ENCODE measurements at regions not wholly inside any gene's neighbourhood (a gene's known extent, or its start where the extent isn't known, plus 50 kb on each side); places are given as distances from the start of the nearest gene placed in this dataset.
"Not testable (repeated sequence)": the region's sequence is repeated elsewhere in the genome, so short reads cannot be mapped to it uniquely, and the experiment has no call there.

- no peak for FAIRE-seq
- TF ChIP-seq, protein P1, sequence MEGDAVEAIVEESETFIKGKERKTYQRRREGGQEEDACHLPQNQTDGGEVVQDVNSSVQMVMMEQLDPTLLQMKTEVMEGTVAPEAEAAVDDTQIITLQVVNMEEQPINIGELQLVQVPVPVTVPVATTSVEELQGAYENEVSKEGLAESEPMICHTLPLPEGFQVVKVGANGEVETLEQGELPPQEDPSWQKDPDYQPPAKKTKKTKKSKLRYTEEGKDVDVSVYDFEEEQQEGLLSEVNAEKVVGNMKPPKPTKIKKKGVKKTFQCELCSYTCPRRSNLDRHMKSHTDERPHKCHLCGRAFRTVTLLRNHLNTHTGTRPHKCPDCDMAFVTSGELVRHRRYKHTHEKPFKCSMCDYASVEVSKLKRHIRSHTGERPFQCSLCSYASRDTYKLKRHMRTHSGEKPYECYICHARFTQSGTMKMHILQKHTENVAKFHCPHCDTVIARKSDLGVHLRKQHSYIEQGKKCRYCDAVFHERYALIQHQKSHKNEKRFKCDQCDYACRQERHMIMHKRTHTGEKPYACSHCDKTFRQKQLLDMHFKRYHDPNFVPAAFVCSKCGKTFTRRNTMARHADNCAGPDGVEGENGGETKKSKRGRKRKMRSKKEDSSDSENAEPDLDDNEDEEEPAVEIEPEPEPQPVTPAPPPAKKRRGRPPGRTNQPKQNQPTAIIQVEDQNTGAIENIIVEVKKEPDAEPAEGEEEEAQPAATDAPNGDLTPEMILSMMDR (IDR thresholded peaks at IDR 0.05; ENCODE audit: insufficient read depth, missing control alignments): no peak
- no peak for DNase-seq (ENCODE audit: insufficient read length, low spot score)
Observed at GRCh38 chr6:126672649-126673048, 332.7 kb downstream of the CENPW start.

GRCh38 chr6:126673749-126674148 lies 333.8 kb downstream of the CENPW start:
- FAIRE-seq; DNase-seq (ENCODE audit: insufficient read length, low spot score): not testable (repeated sequence)

DNA sequence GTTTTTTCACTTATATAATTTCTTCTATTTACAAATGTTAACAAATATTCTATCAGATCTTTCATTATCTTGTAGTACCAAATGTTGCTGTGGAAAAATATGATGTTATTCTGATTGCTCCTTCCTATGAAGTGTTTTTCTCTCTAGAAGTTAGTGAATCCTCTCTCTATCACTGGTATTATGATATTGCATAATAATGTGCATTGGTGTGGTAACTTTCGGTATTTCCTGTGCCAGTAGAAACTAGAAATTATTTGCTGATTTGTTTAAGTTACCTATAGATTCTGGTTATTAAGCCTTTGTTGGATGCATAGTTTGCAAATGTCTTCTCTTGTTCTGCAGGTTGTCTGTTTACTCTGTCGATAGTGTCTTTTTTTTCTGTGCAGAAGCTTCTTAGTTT lies 342.5 kb downstream of the CENPW start:
- FAIRE-seq (no peak), DNase-seq (ENCODE audit: insufficient read length, low spot score) (no peak)
- TF ChIP-seq, protein P1 (IDR thresholded peaks at IDR 0.05; ENCODE audit: insufficient read depth, missing control alignments): no peak

DNA sequence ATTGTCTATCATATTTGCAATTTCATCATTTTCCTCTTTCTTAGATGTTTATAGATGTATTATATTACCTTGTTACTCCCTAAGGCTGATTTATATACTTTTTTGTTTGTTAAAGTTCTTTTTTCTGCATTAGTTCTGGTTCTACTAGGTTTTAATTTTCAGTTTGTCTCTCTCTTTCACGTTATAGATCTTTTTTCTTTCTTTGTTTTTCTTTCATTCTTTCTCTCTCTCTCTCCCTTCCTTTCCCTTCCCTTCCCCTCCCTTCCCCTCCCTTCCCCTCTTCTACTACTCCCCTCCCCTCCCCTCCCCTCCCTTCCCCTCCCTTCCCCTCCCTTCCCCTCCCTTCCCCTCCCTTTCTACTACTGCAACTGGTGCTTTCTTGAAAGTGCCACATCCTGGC lies 345.3 kb downstream of the CENPW start:
- no peak for DNase-seq (ENCODE audit: insufficient read length, low spot score)
- FAIRE-seq: no peak
- TF ChIP-seq, protein P1 (IDR thresholded peaks at IDR 0.05; ENCODE audit: insufficient read depth, missing control alignments): no peak

GRCh38 chr6:126696921-126697693 lies 357.2 kb downstream of the CENPW start:
- TF ChIP-seq, protein P1 (IDR thresholded peaks at IDR 0.05; ENCODE audit: insufficient read depth, missing control alignments): no peak
- FAIRE-seq (no peak), DNase-seq (ENCODE audit: insufficient read length, low spot score) (no peak)

GRCh38 chr6:126698732-126699240 lies 358.9 kb downstream of the CENPW start:
- peak; percentile 96 for FAIRE-seq
- TF ChIP-seq, protein P1 (IDR thresholded peaks at IDR 0.05; ENCODE audit: insufficient read depth, missing control alignments): no peak

GRCh38 chr6:126701676-126702560 lies 362.0 kb downstream of the CENPW start:
- TF ChIP-seq, protein P1 (IDR thresholded peaks at IDR 0.05; ENCODE audit: insufficient read depth, missing control alignments): no peak
- no peak for DNase-seq (ENCODE audit: insufficient read length, low spot score)
- no peak for FAIRE-seq

More at GRCh38 chr6:126698732-126699240, 358.9 kb downstream of the CENPW start:
- no peak for DNase-seq (ENCODE audit: insufficient read length, low spot score)

Data from D721Med (cell line).